Heart left ventricle (tissue), 16 donors: ENCODE measurements at regions not wholly inside any gene's neighbourhood (a gene's known extent, or its start where the extent isn't known, plus 50 kb on each side); places are given as distances from the start of the nearest gene placed in this dataset.

Experiments used
- ATAC-seq, 4 donors: fragments of 200-7000 bp; cut with Tn5 transposase; one replicate each; pipeline ENCODE4 v1.9.1; 2020 to 2022; ENCODE audit warnings: moderate library complexity in 4 of 4, mild to moderate bottlenecking in 3 of 4, moderate number of reproducible peaks in 1 of 4
- DNase-seq, 5 donors: peaks; one replicate each; pipeline ENCODE4 v3.0.0-alpha.2; 2020
- H3K27ac ChIP-seq, 12 donors: fragments of 200-600 bp; sonication (generic) in 4 of 12; one replicate each; pipeline versions ENCODE4 v1.5.0 to v1.8.0; 2016 to 2022; ENCODE audit warnings: mild to moderate bottlenecking in 2 of 12
- H3K27me3 ChIP-seq, 9 donors: fragments of 200-600 bp; sonication (generic) in 2 of 9; one replicate each; pipeline versions ENCODE4 v1.5.1 to v1.8.0; 2016 to 2022; ENCODE audit warnings: mild to moderate bottlenecking in 3 of 9
- H3K36me3 ChIP-seq, 9 donors: fragments of 200-600 bp; sonication (generic) in 2 of 9; one replicate each; pipeline versions ENCODE4 v1.5.0 to v1.8.0; 2018 to 2022; ENCODE audit warnings: mild to moderate bottlenecking in 2 of 9
- H3K4me1 ChIP-seq, 12 donors: fragments of 200-600 bp; sonication (generic) in 4 of 12; one replicate each; pipeline versions ENCODE4 v1.5.0 to v1.8.0; 2016 to 2022; ENCODE audit warnings: mild to moderate bottlenecking in 3 of 12
- H3K4me3 ChIP-seq, 12 donors: fragments of 200-600 bp; sonication (generic) in 4 of 12; one replicate each; pipeline versions ENCODE4 v1.5.0 to v1.8.0; 2017 to 2022; ENCODE audit warnings: mild to moderate bottlenecking in 9 of 12, moderate library complexity in 4 of 12
- H3K9me3 ChIP-seq, 12 donors: fragments of 200-600 bp; sonication (generic) in 4 of 12; one replicate each; pipeline versions ENCODE4 v1.5.0 to v1.8.0; 2016 to 2022; ENCODE audit warnings: mild to moderate bottlenecking in 1 of 12
- CTCF ChIP-seq, 12 donors: fragments of 200-600 bp; sonication (generic) in 4 of 12; IDR thresholded peaks; one replicate each; pipeline versions ENCODE4 v1.5.0 to v1.8.0; 2018 to 2022; ENCODE audit warnings: antibody characterized with exemption in 12 of 12, mild to moderate bottlenecking in 5 of 12
- POLR2A ChIP-seq, 2 donors: fragments of 450-650 bp; IDR thresholded peaks; one replicate each; pipeline ENCODE4 v1.6.1; 2017; ENCODE audit warnings: antibody characterized with exemption in 2 of 2, mild to moderate bottlenecking in 2 of 2, moderate library complexity in 2 of 2
- WGBS, 4 donors: extraction: QIAGEN DNeasy Blood & Tissue Kit in 2 of 4; methylation state at CpG; one replicate each; pipeline versions ENCODE4 v1.1.5 to v1.1.7; 2013 to 2018; 5-methylcytosine and 5-hydroxymethylcytosine counted together
- intact Hi-C, 10 donors: fragments of 100-400 bp; cut with DNase I; formaldehyde crosslinking; loops; one replicate each; pipeline versions ENCODE4 v1.11.1 to v1.14.2; 2022
- donor health status: ischemic (EF 13 %, LVEDD 7.1; RV severe dilation, severe dysfunction).
- donor health status: healthy with polysubstance abuse.
- donor health status: DM: no; HTN: yes; CAD: no.
- donor health status: DM: no; HTN: no; CAD: no.
- donor health status: ischemic (EF 25% LVEDD 6.9; RV normal size, moderate dysfunction).
- donor health status: ischemic (EF 25% LVEDD 5.7; RV mildly dilated, moderate dysfunction).
- donor health status: healthy.
- donor health status: DM: yes; HTN: yes; CAD: no.
- donor health status: ischemic (EF 35%, LVEDD 5.7; RV mildly dilated, moderate dysfunction).
- donor health status: nonischemic (EF 11% LVEDD 7.7; RV severe dilation, severe dysfunction).
- donor health status: DM: yes; HTN: yes; CAD: no.
- donor health status: PGD.
- donor health status: ischemic (EF 29% LVEDD 5.4; RV normal size, mild dysfunction).
- donor health status: nonischemic (EF 23%, LVEDD 6.1; RV moderate dilation, normal function).

GRCh38 chr9:127556871-127557270 is 55.2 kb upstream of the STXBP1 start:
- WGBS, 4 donors: 69 to 75% (median 72%) methylated on average over 4 of the region's 4 CpGs
- H3K4me1 ChIP-seq: peaks cover 18 to 89% (median 67%) of the 10 kb centered on the region in 12 donors
- H3K36me3 ChIP-seq: peaks cover 0 to 20% (median 2%) of the 10 kb centered on the region in 9 donors
- intact Hi-C loops: no loop called here
- no peak overlapping the region for H3K4me3 ChIP-seq
- no peaks in the 10 kb centered on the region for H3K27me3 ChIP-seq
- peak overlapping the region; percentile 1 to 88 (median 69) for H3K27ac ChIP-seq
- DNase-seq: no peak
- TF ChIP-seq CTCF (IDR thresholded peaks at IDR 0.05) (no peak), POLR2A (IDR thresholded peaks at IDR 0.05) (no peak)
- ATAC-seq: no peak
- no peaks in the 10 kb centered on the region for H3K9me3 ChIP-seq

- TF ChIP-seq CTCF (IDR thresholded peaks at IDR 0.05) (no peak), POLR2A (IDR thresholded peaks at IDR 0.05) (no peak)
- Histone ChIP-seq H3K4me1 (peaks cover 23 to 92% (median 73%) of the 10 kb centered on the region in 12 donors), H3K4me3 (peak overlapping the region in 1 of 12 donors; percentile 16), H3K27ac (peak overlapping the region; percentile 1 to 88 (median 69)), H3K36me3 (peaks cover 0 to 20% (median 2%) of the 10 kb centered on the region in 9 donors), H3K27me3 (no peaks in the 10 kb centered on the region), H3K9me3 (no peaks in the 10 kb centered on the region)
- WGBS, 4 donors: 0 to 10% (median 5%) methylated on average over 1 to 5 of the region's 5 CpGs
- DNase-seq (no peak), ATAC-seq (peak in 2 of 4 donors; percentile 3 to 23)
- intact Hi-C loops: no loop called here
These were observed 54.6 kb upstream of the STXBP1 start for GRCh38 chr9:127557466-127557869.

GRCh38 chr9:127557998-127558546 is 54.0 kb upstream of the STXBP1 start:
- no peaks in the 10 kb centered on the region for H3K9me3 ChIP-seq
- no peaks in the 10 kb centered on the region for H3K27me3 ChIP-seq
- peaks cover 29 to 98% (median 79%) of the 10 kb centered on the region in 12 donors for H3K4me1 ChIP-seq
- 60 to 72% (median 67%) methylated on average over 11 of the region's 11 CpGs for WGBS, 4 donors
- DNase-seq (peak in 1 of 5 donors; percentile 24), ATAC-seq (no peak)
- H3K27ac ChIP-seq: peak overlapping the region; percentile 1 to 88 (median 69)
- peaks cover 0 to 20% (median 2%) of the 10 kb centered on the region in 9 donors for H3K36me3 ChIP-seq
- TF ChIP-seq POLR2A (IDR thresholded peaks at IDR 0.05): no peak
- TF ChIP-seq CTCF (IDR thresholded peaks at IDR 0.05): no peak
- intact Hi-C loops: no loop called here
- peak overlapping the region in 1 of 12 donors; percentile 3 for H3K4me3 ChIP-seq

GRCh38 chr9:127558581-127559246 is 53.4 kb upstream of the STXBP1 start:
- H3K36me3 ChIP-seq: peaks cover 0 to 20% (median 2%) of the 10 kb centered on the region in 9 donors
- intact Hi-C loops: no loop called here
- no peaks in the 10 kb centered on the region for H3K9me3 ChIP-seq
- 73 to 75% (median 73%) methylated on average over 9 of the region's 9 CpGs for WGBS, 4 donors
- peak in 2 of 5 donors; percentile 10 to 18 for DNase-seq
- TF ChIP-seq CTCF (IDR thresholded peaks at IDR 0.05) (no peak), POLR2A (IDR thresholded peaks at IDR 0.05) (no peak)
- H3K27me3 ChIP-seq: no peaks in the 10 kb centered on the region
- peaks cover 32 to 100% (median 85%) of the 10 kb centered on the region in 12 donors for H3K4me1 ChIP-seq
- H3K4me3 ChIP-seq: no peak overlapping the region
- peak overlapping the region in 11 of 12 donors; percentile 1 to 88 (median 74) for H3K27ac ChIP-seq
- no peak for ATAC-seq
